Endothelial cell of umbilical vein (primary cell): ENCODE measurements at regions not wholly inside any gene's neighbourhood (a gene's known extent, or its start where the extent isn't known, plus 50 kb on each side); places are given as distances from the start of the nearest gene placed in this dataset.

Experiments used
- EZH2 ChIP-seq: IDR thresholded peaks from 2 replicates; pipeline ENCODE4 v1.6.1; 2012; ENCODE audit warnings: borderline replicate concordance, low read depth, mild to moderate bottlenecking, moderate library complexity, low read length, inconsistent platforms; ENCODE audit not compliant: severe bottlenecking
- FOS ChIP-seq: IDR thresholded peaks from 2 replicates; pipeline ENCODE4 v1.6.1; 2011; ENCODE audit warnings: mild to moderate bottlenecking, low read length, moderate library complexity, borderline replicate concordance; ENCODE audit not compliant: insufficient read depth
- POLR2A ChIP-seq: IDR thresholded peaks from 2 replicates; pipeline ENCODE4 v1.6.1; 2012; ENCODE audit warnings: low read depth, mild to moderate bottlenecking, control low read depth, low read length
- POLR2AphosphoS5 ChIP-seq: IDR thresholded peaks from 2 replicates; pipeline ENCODE4 v1.6.1; 2012; ENCODE audit warnings: low read depth, mild to moderate bottlenecking, control low read depth, low read length, moderate library complexity; ENCODE audit not compliant: insufficient read depth
- TF ChIP-seq, protein P1 (sequence below), 2 donors: IDR thresholded peaks; 1 replicate in 1 of 2; 2 replicates in 1 of 2; pipeline ENCODE4 v1.5.1; 2011; ENCODE audit warnings: low read length in 2 of 2, mild to moderate bottlenecking in 2 of 2, moderate library complexity in 2 of 2, control low read depth in 1 of 2, inconsistent platforms in 1 of 2, low read depth in 1 of 2; ENCODE audit not compliant: insufficient read depth in 1 of 2; ENCODE audit errors: extremely low read depth in 1 of 2
- TF ChIP-seq, protein P2 (sequence below): IDR thresholded peaks from 2 replicates; pipeline ENCODE4 v1.6.1; 2011; ENCODE audit not compliant: insufficient read depth, insufficient read length

DNA sequence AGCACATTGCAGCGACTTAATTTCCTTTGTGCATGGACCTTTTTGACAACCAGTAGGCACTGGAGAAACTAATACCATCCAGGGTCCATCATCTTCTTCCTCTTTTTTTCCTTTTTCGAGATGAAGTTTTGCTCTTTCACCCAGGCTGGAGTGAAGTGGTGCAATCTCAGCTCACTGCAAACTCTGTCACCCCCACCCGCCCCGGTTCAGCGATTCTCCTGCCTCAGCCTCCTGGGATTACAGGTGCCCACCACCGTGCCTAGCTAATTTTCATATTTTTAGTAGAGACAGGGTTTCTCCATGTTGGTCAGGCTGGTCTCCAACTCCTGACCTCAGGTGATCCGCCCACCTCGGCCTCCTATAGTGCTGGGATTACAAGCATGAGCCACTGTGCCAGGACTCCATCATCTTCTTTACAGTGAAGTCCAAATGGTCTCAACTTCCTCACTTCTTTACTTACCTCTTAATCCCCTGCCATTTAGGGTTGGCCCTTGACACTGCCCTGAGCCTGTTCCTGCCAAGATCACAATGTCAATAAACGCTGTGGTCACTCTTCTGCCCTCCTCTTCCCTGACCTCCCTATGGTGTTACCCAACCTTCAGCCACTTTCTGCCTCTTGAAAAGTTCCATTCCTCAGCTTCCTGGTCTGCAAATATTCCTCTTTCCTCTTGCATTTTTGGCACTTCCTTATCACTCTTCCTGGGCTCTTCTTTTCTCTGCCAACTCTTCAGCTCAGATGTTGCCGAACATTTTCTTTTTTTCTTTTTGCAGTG, 119.8 kb upstream of the SLC34A2 start:
- TF ChIP-seq FOS (no peak), POLR2A (no peak), POLR2AphosphoS5 (no peak), EZH2 (no peak)
- TF ChIP-seq, protein P1, sequence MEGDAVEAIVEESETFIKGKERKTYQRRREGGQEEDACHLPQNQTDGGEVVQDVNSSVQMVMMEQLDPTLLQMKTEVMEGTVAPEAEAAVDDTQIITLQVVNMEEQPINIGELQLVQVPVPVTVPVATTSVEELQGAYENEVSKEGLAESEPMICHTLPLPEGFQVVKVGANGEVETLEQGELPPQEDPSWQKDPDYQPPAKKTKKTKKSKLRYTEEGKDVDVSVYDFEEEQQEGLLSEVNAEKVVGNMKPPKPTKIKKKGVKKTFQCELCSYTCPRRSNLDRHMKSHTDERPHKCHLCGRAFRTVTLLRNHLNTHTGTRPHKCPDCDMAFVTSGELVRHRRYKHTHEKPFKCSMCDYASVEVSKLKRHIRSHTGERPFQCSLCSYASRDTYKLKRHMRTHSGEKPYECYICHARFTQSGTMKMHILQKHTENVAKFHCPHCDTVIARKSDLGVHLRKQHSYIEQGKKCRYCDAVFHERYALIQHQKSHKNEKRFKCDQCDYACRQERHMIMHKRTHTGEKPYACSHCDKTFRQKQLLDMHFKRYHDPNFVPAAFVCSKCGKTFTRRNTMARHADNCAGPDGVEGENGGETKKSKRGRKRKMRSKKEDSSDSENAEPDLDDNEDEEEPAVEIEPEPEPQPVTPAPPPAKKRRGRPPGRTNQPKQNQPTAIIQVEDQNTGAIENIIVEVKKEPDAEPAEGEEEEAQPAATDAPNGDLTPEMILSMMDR (IDR thresholded peaks at IDR 0.05; ENCODE audit: extremely low read depth in 1 of 2, insufficient read depth in 1 of 2, low read depth in 1 of 2, low read length in 2 of 2) = no peak
- TF ChIP-seq, protein P2, sequence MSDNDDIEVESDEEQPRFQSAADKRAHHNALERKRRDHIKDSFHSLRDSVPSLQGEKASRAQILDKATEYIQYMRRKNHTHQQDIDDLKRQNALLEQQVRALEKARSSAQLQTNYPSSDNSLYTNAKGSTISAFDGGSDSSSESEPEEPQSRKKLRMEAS = no peak
